Fibroblast of peridontal ligament (primary cell): ENCODE measurements at regions not wholly inside any gene's neighbourhood (a gene's known extent, or its start where the extent isn't known, plus 50 kb on each side); places are given as distances from the start of the nearest gene placed in this dataset.
"Not testable (repeated sequence)": the region's sequence is repeated elsewhere in the genome, so short reads cannot be mapped to it uniquely, and the experiment has no call there.

Source experiments
- DNase-seq: peaks from one replicate; pipeline ENCODE4 v3.0.0-alpha.2; 2010; ENCODE audit errors: extremely low read depth

DNA sequence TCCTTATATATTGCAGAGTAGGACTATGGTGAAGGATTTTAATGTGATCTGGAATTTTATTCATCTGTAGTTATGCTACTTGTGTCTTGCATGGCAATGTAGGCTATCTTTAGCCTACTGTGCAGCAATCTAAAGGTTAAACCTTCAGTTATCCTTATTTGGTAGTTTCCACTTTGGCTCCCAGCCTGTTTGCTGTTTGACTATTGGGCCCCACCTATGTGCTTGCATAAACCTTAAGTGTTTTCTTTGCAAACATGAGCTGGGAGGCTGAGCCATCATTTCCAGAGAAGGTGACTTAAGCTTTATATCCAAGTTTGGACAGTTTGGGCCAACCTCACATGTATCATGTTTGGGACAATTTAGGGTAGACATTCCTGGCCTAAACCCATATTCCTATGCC lies 537.5 kb downstream of the BTBD3 start:
- DNase-seq: no peak

DNA sequence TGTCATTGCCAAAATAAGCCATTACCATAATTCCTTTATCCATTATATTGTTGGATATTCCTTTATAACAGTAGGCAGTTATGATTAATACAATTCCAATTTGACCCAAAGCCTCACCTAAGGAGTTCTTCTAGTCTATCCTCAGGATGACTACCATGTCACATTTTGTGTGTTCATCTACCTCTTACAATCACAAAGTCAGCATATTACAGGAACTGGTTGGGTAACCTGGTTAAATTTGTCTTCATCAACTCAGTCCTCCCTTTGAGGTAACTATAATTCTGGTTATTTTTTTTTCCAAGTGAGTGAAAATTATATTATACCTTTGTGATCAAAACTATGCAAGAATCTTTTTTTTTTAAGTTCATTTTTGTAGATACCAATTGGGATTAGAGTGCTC lies 540.5 kb downstream of the BTBD3 start:
- no peak for DNase-seq

DNA sequence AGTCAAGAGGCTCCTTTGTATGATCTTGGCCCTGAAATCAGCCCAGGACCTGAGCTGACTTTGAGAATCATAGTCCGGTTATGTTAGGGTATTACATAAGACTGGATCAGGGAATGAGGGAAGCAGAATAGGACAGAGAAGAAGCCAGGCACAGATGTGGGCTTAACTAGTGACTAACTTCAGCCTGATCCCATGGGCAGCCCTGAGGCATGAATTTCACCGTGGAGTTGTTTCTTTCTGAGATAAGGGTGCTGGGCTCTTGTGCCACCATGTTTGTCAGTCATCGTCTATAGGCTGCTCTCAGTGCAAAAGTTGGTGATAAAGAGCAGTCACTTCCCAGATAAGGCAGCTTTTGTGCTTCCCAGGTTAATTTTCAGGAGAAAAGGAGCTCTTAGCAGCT lies 544.7 kb upstream of the SPTLC3 start:
- DNase-seq: no peak

DNA sequence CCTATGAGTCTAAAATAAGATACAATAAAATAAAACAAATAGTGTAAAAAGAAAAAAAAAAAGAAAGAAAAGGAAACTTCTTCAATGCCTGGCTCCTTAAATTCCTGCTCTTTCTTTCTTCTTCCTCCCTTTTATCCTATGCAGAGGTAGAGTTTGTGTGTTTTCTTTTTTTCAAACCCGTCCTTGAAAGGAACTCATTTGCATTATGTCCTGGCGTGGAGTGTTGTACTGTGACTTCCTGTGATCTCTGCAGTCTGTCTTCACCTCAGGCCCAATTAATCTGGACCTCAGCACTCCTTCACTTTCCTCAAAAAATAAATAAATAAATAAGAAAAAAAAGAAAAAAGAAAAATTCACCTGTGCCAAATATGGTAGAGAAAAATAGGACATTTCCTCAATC lies 541.9 kb upstream of the SPTLC3 start:
- DNase-seq: no peak

DNA sequence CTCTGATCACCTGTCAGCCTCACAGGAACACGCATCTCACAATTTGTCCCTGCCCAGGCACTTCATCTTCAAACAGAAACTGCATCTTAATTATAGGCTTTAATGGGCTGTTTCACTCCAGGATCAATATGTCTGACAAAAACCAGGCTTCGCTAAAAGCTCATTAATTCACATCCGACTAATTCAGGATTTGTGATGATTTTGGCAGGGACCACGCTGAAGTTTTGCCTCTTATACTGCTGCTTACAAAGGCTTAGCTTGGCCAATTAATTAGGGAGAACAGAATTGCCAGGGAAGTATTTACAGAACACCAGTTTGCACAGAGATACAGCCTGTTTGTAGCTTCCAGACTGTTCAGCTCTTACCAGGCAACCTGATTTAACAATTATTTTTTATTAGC lies 541.0 kb upstream of the SPTLC3 start:
- DNase-seq: no peak

DNA sequence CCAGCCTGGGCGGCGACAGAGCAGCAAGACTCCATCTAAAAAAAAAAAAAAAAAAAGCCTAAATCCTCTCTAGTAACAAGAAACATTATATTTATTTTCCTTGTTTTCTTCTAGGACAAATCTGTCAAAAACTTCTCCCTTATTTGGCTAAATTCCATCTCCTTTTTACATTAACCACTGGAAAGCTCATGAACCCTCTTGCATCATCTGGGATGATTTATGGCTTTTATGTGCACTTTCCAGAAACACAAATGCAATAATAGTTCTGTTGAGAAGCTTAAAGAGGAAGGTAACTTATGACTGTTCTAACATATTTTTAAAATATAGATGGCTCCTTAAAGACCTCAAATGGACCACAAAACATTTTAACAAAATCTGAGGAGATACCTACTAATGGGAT lies 526.1 kb upstream of the SPTLC3 start:
- no peak for DNase-seq

DNA sequence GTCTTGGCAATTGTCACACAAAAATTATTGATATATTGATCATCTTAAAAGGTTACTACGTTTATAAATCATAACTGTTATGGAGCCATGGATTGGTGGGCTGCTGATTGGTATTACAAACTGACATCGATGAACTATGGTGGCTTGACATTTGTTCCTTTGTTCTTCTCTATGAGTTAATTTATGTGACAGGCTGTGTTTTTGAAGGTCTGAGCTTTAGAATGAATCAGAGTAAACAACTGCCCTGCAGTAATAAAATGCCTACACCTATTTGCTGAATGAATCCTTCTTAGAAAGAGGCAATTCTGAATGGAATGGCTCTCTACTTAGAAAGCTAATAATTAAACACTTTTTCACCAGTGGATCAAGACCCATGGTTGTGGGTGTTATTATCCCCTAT lies 506.3 kb upstream of the SPTLC3 start:
- no peak for DNase-seq

DNA sequence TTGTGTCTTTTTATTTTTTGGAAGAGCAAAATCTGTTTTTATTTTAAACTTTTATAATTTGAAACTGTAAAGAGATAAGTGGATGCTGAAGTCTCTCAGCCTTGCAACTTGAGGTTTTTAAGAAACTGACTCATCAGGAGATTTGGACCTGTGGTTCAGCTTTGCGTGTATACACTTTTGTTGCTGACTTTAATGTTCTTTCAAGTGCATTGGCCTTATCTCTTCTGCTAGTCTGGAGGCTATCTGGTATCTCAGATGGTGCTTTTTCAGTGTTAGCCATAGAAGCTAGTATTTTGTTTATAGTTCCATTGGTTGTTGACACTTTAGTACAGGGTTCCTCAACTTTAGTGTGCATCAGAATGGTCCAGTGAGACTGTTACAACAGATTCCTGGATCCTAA lies 504.0 kb upstream of the SPTLC3 start:
- no peak for DNase-seq

DNA sequence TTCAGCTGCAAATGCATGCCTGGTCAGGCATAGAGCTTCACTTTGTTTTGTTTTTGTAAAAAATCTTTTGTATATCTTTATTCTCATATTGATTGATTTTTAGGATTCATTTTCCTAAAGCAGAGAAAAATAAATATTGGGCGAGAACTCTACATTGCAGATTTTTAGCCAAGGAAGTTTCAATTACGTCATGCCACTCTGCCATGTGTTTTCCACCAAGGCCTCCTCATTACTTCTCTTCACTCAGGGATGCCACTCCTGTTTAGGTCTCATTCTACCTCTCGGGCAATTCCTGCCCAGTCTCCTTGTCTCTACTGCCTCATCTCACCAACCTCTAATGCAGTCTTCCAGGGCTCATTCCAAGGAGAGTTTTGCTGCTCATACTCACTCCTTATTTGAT lies 497.3 kb upstream of the SPTLC3 start:
- DNase-seq: no peak

DNA sequence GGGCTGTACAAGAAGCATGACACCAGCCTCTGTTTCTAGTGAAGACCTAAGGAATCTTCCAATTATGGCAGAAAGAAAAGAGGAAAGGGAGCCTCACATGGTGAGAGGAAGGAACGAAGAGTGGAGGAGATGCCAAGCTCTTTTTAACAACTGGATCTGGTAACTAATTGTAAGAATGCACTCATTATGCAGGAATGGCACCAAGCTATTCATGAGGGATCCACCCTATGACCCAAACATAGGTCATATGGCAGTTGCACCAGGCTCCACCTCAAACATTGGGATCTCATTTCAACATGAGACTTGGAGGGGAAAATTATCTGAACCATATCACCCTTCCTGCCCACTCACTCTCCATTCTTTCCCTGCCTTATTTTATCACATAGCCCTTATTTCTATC lies 496.0 kb upstream of the SPTLC3 start:
- no peak for DNase-seq

DNA sequence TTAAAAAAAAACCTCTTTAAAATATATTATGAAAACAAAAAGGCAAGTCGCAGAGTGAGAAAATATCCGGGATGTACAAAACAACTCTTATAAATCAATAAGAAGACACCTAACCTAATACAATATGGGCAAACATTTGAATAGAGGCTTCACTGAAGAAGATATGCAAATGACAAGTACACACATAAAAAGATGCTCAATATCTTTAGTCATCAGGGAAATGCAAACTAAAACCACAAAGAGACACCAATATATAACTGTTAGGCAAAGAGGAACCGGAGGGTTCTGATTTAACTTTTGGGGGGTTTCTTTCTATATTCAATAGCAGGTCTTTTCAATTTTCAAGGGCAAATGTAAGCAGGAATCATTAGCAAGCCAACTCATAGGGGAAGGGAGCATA lies 480.7 kb upstream of the SPTLC3 start:
- no peak for DNase-seq

DNA sequence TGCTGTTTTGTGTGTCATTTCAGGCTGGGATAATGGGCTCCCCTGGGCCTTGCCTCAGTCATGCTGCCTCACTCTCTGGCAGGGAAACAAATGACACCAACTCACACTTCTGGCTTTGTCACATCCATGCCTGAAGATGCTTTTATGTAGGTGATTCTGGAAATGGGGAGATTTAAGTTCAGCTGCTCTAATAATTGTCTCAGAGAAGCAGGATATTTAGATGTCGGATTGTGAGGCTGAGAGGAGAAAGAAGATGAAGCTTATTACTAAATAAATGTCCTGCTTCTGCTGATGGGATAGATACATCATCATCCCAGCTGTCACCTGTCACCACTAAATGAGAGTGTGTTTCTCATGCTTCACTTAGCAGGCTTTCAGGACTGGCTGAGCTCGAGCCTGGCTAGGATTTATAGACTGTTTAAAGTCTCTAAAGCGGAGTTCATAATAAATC lies 480.2 kb upstream of the SPTLC3 start:
- no peak for DNase-seq

DNA sequence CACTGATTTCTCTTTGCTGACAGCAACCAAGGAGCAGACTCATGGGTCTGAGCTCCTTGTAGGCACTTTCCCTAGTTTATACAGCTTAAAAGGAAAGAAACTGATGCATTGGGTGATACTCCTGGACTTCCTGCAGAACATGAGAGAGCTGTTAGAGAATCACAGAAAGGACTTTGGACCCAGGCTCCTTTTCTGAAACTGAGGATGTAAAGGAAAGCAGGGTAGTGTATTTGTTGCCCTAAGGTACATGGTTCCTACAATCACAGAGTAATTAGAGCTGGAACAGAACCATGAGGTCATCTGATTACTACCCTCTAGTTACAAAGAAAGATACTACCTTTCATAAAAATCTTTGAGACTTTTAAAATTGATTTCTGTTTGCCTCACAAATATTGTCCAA lies 477.1 kb upstream of the SPTLC3 start:
- DNase-seq: no peak

DNA sequence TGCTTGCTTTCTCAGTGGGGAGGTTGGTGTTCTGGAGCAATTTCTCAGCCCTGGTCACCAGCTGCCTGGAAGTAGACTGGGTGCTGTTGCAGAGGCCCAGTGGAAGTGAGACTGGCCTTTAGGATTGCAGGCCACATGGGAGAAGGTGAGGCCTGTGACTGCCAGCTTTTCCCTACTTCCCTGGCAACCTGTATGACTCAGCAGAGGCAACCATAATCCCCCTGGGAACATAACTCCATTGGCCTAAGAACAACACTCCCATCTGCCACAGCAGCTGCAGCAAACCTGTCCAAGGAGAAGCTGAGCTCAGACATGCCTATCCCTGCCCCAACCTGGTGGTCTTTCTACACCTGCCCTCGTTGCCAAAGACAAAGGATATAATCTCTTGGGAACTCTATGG lies 473.5 kb upstream of the SPTLC3 start:
- no peak for DNase-seq

DNA sequence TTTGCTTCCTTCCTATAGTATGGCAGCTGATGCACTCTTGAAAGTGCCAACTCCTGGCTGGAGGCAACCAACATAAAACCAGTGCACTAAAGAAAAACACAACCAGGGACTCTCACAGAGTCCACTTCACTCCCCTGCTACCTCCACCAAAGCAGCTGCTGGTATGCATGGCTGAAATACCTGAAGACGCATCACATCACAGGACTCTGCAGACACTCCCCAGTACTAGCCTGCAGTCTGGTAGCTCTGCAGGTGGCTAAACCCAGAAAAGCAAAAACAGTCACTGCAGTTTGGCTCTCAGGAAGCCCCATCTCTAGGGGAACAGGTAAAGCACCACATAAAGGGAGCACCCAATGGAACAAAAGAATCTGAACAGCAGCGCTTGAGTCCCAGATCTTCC lies 473.0 kb upstream of the SPTLC3 start:
- no peak for DNase-seq

DNA sequence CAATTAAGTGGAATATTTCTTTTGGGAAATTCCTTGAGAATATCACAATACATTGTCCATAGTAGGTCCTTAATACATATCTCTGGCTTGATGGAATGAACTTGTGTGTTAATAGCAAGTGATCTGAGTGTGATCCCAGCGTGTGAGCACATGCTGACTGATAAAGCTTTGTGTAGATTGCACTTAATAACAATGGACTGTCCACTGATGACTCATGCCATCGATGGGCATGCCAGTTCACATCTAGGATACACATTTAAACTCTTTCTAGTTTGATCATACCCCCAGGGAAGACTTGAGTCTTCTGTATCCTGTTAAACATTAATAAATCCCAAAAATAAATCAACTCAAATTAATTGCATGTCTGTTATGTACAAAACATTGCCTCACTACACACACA lies 454.3 kb upstream of the SPTLC3 start:
- no peak for DNase-seq

DNA sequence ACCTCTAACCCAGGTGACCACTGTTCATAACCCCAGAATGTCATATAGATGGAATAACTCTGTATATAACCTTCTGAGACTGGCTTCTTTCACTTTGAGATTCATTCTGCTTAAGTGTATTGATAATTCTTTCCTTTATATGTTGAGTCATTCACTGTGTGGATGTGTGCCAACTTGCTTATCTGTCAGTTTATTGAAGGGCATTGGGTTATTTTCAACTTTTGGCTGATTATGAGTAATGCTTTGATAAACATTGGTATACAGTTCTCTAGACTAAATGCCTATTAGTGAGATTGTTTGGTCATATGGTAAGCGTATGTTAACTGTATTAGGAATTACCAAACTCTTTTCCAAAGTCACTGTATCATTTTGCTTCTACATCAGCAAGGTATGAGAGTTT lies 453.4 kb upstream of the SPTLC3 start:
- no peak for DNase-seq

DNA sequence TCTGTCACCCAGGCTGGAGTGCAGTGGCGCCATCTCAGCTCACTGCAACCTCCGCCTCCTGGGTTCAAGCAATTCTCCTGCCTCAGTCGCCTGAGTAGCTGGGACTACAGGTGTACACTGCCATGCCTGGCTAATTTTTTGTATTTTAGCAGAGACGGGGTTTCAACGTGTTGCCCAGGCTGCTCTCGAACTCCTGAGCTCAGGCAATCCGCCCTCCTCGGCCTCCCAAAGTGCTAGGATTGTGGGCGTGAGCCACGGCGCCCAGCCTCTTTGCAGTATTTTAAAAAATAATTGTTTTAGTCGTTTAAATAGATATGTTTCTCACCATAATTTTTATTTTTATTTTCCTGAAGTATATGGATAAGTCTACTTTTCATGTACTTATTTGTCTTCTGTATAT lies 452.9 kb upstream of the SPTLC3 start:
- DNase-seq: not testable (repeated sequence)

DNA sequence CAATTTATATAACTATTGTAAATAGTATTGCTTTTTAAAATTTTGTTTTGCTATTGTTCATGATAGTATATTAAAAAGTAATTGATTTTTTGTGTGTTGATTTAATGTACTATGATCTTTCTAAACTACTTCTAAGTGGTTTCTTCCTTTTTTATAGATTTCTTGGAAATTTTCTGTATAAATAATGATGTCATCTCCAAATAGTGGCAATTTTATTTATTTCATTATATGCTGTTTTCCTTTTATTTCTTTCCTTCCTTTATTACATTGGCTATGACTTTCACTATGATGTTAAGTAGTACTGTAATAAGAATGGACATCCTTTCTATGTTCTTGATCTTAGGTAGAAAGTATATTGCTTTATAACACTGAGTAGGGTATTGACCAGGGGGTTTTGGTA lies 451.5 kb upstream of the SPTLC3 start:
- no peak for DNase-seq

DNA sequence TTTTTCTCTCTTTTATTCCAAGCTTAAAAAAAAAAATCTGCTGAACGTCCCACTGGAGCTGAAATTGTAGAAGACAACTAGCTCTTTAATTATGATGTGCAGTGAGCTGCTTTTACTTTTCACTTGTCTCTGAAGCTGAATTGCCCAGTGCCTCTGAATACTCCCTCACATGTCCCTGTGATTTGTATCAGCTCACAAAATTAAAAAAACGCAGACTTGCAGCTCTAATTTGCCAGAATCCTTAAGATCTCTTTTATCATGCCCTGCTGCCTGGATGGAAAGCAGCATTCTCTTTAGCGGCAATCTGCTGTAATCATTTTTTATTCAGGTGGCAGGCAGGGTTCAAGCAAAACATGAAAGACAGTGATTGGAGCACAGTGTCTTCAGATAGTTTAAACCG lies 443.8 kb upstream of the SPTLC3 start:
- no peak for DNase-seq

DNA sequence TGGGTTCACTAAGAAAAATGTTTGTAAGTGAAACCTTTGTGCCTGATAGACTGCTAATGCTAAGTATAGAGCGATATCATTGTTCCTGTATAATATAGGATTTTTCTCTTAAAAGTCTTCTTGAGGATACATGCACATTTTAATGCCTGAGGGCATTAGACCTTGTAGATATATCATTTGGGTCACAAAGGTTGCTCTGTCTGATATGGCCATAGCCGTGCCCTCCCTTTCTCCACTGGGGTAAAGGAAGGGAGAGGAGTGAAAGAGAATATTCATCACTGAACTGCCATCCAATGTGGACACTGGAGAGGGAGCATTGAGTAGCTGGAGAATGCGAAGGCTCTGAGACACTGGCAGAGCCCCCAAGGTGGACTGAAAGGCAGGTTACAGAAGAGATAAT lies 442.2 kb upstream of the SPTLC3 start:
- no peak for DNase-seq

DNA sequence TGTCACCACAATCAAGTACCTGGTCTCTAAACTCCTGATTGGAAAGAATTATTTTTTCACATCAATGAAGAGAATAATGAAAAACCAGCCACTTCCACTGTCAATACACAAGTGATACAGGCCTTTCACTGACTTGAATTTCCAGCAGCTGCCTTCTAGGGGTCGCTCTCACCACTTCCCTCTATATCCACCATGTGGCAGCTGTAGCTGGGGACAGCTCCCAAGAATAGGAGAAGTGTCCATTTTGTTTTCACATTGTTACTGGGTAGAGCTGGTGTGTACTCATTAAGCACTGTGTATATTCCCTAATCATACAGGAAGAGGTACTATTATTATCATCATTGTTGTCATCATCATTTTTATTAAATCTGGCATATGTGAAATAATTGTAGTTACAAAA lies 438.4 kb upstream of the SPTLC3 start:
- DNase-seq: no peak

DNA sequence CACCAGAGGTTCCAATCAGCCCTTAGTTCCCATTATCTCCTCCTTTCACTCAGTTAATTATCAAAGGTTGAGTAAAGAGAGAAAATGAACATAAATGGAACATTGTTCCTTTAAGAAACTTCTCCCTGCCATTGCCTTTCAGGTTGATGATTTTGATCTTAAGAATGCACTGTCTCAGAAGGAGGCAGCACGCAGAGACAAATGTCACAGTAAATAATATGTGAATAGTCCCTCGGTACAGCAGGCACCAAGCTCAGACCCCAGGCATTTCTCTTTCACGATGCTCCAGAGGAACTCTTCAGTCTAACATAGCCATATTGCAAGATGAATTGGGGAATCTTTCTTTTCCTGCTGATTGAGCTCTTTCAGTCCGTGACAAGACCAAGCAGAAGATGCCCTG lies 435.3 kb upstream of the SPTLC3 start:
- no peak for DNase-seq

DNA sequence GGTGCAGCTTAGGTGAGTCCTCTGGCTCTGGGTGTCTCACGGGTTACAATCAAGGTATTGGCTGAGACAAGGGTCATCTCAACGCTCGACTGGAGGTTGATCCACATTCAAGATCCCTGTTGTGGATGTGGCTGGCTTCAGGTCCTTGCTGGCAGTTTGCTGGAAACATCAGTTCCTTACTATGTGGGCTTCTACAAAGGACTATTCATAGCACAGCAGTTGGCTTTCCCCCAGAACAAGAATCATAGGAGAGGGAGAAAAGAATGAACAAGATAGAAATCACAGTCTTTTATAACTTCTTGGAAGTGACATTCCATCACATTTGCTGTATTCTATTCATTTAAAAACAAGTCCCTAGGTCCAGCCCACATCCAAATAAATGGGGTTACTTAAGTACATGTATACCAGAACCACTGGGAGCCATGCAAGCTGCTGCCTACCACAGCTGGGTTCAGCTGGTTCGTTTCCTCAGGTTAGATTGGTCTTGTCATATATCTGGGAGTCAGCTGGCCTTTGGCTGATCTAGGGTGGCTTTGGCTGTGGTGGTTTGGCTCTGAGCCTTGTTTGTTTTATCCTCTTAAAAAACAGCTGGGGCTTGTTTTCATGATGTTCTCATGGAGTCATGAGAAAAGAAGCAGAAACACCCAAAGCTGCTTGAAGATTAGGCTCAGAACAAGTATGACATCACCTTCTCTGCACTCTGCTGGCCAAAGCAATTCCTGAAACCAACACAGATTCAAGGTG lies 433.2 kb upstream of the SPTLC3 start:
- DNase-seq: no peak
